NK-92 treated with Interleukin-12 subunit alpha and Interleukin-12 subunit beta, amount 100 ng/mL, for 24 hours (cell line): ENCODE measurements at regions not wholly inside any gene's neighbourhood (a gene's known extent, or its start where the extent isn't known, plus 50 kb on each side); places are given as distances from the start of the nearest gene placed in this dataset.
"Not testable (repeated sequence)": the region's sequence is repeated elsewhere in the genome, so short reads cannot be mapped to it uniquely, and the experiment has no call there.

Source experiments
- DNase-seq: peaks from one replicate; lab custom pipeline; 2025; lab: John Stamatoyannopoulos, UW

GRCh38 chr3:75126556-75126955 is 512.1 kb upstream of the CNTN3 start:
- DNase-seq: no peak

- DNase-seq: no peak
Observed at GRCh38 chr3:75129101-75129500, 514.6 kb upstream of the CNTN3 start.

GRCh38 chr3:75136100-75136897 is 521.8 kb upstream of the CNTN3 start:
- DNase-seq: no peak

- no peak for DNase-seq
Observed at GRCh38 chr3:75138345-75138744, 523.9 kb upstream of the CNTN3 start.

DNA sequence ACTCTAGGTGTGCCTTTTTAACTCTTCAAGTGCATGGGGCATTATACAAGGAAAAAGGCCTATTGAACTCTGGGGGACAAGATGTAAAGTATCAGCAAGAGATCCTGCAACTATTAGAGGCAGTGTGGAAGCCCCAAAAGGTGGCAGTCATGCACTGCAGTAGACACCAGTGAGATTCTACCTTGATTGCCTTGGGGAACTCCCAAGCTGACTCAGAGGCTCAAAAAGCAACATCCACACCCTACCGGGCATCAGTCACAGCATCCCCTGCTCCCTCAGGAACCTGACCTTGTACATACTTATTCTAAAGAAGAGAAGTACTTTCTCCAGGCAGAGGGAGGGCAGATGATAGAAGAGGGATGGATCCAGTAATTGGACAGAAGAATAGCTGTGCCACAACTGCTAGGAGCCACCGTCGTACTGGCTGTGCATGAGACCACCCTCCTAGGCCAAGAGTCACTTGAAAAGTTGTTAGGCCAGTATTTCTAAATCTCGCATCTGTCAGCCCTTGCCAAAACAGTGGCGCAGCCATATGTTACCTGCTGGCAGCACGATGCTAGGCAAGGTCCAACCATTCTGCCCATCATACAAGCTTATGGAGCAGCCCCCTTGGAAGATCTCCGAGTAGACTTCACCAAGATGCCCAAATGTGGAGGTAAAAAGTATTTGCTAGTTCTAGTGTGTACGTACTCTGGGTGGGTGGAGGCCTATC is 523.1 kb upstream of the FRG2C start:
- DNase-seq: no peak

- no peak for DNase-seq
Observed at GRCh38 chr3:75144406-75144805, 519.7 kb upstream of the FRG2C start.

DNA sequence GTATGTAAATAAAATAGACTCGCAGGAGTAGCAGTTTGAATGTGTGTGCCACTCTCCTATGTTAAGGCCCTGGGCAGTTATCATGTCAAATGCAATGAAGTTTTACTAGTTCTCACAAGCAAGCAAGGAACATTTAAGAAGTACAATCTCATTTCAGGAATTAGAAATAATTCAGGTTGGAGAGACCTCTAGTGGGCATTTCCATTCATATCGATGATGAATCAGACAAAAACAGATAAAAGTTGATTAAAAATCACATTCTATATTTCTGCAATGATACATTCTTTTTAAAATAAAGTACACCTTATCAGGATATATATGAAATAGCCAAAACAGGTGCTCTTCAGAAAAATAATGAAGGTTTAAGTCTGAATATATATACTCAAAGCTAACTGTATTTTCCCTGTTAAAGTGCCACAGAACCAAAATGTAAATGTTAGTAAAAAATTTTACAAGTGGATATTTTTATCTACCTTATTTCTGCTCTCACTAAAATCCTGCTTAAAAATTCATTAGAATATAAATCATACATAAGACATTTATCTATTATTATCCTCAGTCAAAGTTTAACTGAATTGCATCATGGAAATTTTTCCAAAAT is 492.4 kb upstream of the FRG2C start:
- no peak for DNase-seq

GRCh38 chr3:75176937-75177336 is 487.2 kb upstream of the FRG2C start:
- DNase-seq: no peak

- DNase-seq: no peak
Observed at GRCh38 chr3:75180235-75180944, 483.7 kb upstream of the FRG2C start.

DNA sequence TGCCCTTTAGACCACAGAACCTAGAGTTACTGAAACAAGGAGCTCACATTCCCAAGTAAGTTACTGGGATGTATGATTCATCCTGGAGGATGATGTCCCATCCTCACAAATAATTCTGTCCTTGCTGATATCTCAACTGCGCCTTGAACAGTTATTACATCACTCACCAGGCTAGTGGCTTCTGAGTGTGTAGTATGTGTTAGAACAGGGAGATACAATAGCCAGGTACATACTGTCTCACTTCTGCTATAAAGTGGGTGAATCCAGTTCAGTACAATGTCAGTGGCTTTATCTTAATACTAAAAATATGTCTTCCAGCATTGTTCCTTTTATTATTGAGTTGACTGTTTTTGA is 483.2 kb upstream of the FRG2C start:
- DNase-seq: no peak

GRCh38 chr3:75188962-75189361 is 475.2 kb upstream of the FRG2C start:
- no peak for DNase-seq

- DNase-seq: peak; percentile 5
Observed at GRCh38 chr3:75192146-75192616, 471.9 kb upstream of the FRG2C start.

DNA sequence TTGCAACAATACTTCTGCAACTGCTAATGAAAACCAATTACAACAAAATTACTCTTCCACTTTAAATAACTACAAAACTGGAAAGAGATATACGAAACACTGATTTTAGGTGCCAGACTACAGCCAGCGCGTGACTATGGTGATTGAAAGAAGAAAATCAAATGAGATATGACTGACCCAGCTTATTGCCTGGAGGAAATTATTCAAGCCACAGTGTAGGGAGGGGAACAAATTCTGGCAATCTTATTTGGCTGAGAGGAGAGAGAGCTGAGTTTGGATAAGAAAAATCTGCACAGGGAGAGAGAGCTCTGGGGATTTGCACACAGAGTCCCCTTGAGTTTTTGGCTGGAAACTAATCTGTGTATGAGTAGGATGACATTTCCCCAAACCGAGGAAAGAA is 470.3 kb upstream of the FRG2C start:
- no peak for DNase-seq

GRCh38 chr3:75214332-75214731 is 449.8 kb upstream of the FRG2C start:
- DNase-seq: not testable (repeated sequence)

DNA sequence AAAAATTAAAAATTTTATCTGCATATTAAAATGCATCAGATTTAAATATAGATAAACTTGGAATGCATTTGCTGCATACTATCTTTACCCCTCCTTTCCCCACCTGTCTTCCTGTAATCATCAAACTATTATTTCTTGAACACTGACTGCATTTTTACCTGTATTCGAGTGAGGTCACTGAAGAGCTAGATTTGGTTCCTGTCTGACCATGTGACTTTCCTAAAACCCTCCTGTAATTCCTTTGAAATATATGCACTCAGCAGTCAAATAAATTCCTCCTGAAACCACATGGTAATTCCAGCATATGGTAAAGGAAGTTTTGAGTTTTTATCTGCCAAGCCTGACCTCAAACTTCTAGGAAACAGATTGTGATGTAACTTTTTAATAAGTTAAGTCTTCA is 445.6 kb upstream of the FRG2C start:
- DNase-seq: no peak

GRCh38 chr3:75220932-75221331 is 443.2 kb upstream of the FRG2C start:
- no peak for DNase-seq

- DNase-seq: no peak
Observed at GRCh38 chr3:75224412-75224811, 439.7 kb upstream of the FRG2C start.

DNA sequence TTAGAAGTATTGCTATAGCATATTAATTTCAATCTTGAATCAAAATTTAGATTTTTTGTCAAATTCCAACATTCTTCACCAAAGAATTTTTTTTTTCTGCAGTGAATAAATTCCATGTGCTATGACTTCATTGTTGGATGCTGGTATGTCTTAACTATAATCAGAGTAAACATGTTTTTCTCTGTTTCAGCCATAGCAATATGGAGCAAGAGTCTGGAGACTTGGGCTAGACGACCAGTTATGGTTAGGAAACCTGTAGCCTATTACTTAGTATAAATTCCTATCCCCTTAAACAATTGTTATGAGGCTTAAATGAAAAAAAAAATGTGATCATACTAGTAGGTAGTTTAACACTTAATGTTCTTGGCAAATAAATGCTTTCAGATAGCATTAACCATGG is 431.9 kb upstream of the FRG2C start:
- no peak for DNase-seq

GRCh38 chr3:75235631-75236030 is 428.5 kb upstream of the FRG2C start:
- no peak for DNase-seq

DNA sequence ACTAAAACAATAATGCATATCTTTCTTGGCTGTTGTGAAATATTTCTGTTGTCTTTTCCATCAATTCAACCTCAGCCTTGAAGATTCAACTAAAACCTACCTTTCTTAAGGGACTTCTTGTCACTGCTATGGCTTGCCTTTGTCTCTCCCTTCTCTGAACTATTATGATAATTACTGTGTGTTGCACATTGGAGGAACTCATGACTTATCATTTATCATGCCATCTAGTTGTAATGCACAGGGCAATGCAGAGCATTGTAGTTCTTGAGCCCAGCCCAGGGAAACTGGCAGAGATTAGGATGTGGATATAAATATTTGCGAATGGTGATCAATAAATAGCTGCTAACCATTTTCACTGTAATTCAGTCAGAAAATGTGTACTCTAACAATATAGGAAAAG is 427.1 kb upstream of the FRG2C start:
- no peak for DNase-seq

- no peak for DNase-seq
Observed at GRCh38 chr3:75237477-75237876, 426.7 kb upstream of the FRG2C start.

DNA sequence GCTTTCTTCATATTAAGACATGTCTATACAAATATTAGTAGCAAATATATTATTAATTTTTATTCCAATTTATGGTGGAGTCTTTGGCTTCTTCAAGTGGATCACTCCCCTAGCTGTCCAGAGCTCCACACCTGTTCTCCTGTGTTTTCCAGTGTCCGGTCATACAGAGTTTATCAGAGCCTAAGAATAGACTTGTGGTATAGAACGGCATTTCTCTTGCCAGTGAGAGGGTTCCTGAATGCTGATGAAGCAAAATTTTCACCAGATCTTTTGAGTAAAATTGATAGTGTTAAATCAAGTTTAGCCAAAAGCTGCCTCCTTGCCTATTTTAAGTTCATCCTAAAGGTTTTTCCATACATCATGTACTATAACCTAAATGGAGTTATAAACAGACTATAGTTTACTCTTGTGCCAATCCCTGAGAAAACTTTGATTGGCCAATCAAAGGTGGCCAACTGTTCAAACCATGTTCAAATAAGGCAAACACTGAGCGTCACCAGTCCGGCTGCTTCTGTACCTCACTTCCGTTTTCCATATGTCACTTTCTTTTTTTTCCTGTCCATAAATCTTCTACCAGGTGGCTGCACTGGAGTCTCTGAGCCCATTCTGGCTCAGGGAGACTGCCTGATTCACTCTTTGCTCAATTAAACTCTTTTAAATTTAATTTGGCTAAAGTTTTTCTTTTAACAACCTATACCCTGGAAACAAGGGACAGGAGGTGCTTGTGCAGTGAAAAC is 422.7 kb upstream of the FRG2C start:
- not testable (repeated sequence) for DNase-seq
